Stomach (tissue), 8 donors: ENCODE measurements at regions not wholly inside any gene's neighbourhood (a gene's known extent, or its start where the extent isn't known, plus 50 kb on each side); places are given as distances from the start of the nearest gene placed in this dataset.
"Not testable (repeated sequence)": the region's sequence is repeated elsewhere in the genome, so short reads cannot be mapped to it uniquely, and the experiment has no call there.

Experiments
- DNase-seq, 2 donors: peaks; one replicate each; pipeline versions ENCODE4 v3.0.0 to v3.0.0-alpha.2; 2013 to 2019
- H3K27ac ChIP-seq, 5 donors: fragments of 200-600 bp in 4 of 5; sonication (generic) in 4 of 5; one replicate each; pipeline ENCODE4 v1.5.1; 2013 to 2019; ENCODE audit warnings: mild to moderate bottlenecking in 1 of 5, moderate library complexity in 1 of 5
- H3K27me3 ChIP-seq, 3 donors: fragments of 200-600 bp; sonication (generic); one replicate each; pipeline ENCODE4 v1.5.1; 2017 to 2019; ENCODE audit warnings: mixed run types in 1 of 3
- H3K36me3 ChIP-seq, 4 donors: fragments of 200-600 bp; sonication (generic); 1 replicate in 3 of 4; 2 replicates in 1 of 4; pipeline ENCODE4 v1.5.1; 2016 to 2019
- H3K4me1 ChIP-seq, 4 donors: fragments of 200-600 bp; sonication (generic); one replicate each; pipeline ENCODE4 v1.5.1; 2016 to 2019
- H3K4me3 ChIP-seq, 4 donors: fragments of 200-600 bp; sonication (generic) in 3 of 4; one replicate each; pipeline ENCODE4 v1.5.1; 2016 to 2019; ENCODE audit warnings: mild to moderate bottlenecking in 1 of 4
- H3K9me3 ChIP-seq, 4 donors: fragments of 200-600 bp; sonication (generic); one replicate each; pipeline ENCODE4 v1.5.1; 2016 to 2019
- EP300 ChIP-seq: sonication (generic); formaldehyde crosslinking; IDR thresholded peaks from one replicate; pipeline ENCODE4 v1.6.1; 2017; ENCODE audit warnings: antibody characterized with exemption
- POLR2A ChIP-seq, 4 donors: fragments of 450-650 bp; IDR thresholded peaks; one replicate each; pipeline ENCODE4 v1.6.1; 2016; ENCODE audit warnings: antibody characterized with exemption in 4 of 4, control low read depth in 2 of 4, mild to moderate bottlenecking in 1 of 4, moderate library complexity in 1 of 4
- POLR2AphosphoS5 ChIP-seq, 3 donors: sonication (generic); formaldehyde crosslinking; IDR thresholded peaks; one replicate each; pipeline ENCODE4 v1.6.1; 2016; ENCODE audit warnings: antibody characterized with exemption in 3 of 3
- WGBS, 5 donors: extraction: QIAGEN DNeasy Blood & Tissue Kit in 3 of 5; methylation state at CpG; one replicate each; pipeline versions ENCODE4 v1.1.5 to v1.1.7; 2013 to 2018; 5-methylcytosine and 5-hydroxymethylcytosine counted together
- intact Hi-C: fragments of 100-400 bp; cut with DNase I; formaldehyde crosslinking; loops from one replicate; pipeline ENCODE4 v1.15.1; 2023; ENCODE audit warnings: low total_unique reads
- TF ChIP-seq, protein P1 (sequence below), 7 experiments: fragments of 450-650 bp in 4 of 7; fragments of 200-600 bp in 3 of 7; sonication (generic) in 3 of 7; IDR thresholded peaks; one replicate each; pipeline ENCODE4 v1.5.1; 2016 to 2019; ENCODE audit warnings: antibody characterized with exemption in 7 of 7, control low read depth in 2 of 7, mild to moderate bottlenecking in 1 of 7
- donor health status: healthy with polysubstance abuse.
- donor health status: Bipolar disorder and iron deficiency.
- donor health status: healthy.

DNA sequence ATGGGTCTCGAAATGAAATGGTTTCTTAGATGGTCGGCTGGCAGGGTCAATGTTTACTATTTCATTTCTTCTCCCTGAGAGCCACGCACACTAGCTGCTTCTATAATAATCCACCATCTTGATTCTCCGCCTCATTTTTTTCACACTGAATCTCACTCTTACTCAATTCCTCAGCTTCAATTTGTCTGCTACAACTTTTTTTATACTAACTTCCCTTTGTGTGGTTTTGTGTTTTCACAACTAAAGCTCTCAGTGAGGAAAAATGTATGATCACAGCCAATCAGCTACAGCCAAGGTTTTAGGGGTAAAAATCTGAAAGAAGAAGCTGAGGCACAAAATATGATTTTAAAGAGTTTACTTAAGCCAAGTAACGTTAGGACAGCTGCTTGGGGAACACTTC, 1309.4 kb downstream of the EPHA7 start:
- no peak for DNase-seq
- Histone ChIP-seq H3K36me3 (no peaks in the 10 kb centered on the region), H3K9me3 (peaks cover 0 to 13% (median 2%) of the 10 kb centered on the region in 4 donors), H3K27me3 (no peaks in the 10 kb centered on the region), H3K27ac (no peak overlapping the region), H3K4me1 (peaks cover 0 to under 1% (median 0%) of the 10 kb centered on the region in 4 donors), H3K4me3 (no peak overlapping the region)
- no peak for TF ChIP-seq POLR2A (IDR thresholded peaks at IDR 0.05)
- TF ChIP-seq, protein P1, sequence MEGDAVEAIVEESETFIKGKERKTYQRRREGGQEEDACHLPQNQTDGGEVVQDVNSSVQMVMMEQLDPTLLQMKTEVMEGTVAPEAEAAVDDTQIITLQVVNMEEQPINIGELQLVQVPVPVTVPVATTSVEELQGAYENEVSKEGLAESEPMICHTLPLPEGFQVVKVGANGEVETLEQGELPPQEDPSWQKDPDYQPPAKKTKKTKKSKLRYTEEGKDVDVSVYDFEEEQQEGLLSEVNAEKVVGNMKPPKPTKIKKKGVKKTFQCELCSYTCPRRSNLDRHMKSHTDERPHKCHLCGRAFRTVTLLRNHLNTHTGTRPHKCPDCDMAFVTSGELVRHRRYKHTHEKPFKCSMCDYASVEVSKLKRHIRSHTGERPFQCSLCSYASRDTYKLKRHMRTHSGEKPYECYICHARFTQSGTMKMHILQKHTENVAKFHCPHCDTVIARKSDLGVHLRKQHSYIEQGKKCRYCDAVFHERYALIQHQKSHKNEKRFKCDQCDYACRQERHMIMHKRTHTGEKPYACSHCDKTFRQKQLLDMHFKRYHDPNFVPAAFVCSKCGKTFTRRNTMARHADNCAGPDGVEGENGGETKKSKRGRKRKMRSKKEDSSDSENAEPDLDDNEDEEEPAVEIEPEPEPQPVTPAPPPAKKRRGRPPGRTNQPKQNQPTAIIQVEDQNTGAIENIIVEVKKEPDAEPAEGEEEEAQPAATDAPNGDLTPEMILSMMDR (IDR thresholded peaks at IDR 0.05), result no peak
- WGBS, 5 donors, result 65 to 76% (median 73%) methylated on average over 5 of the region's 5 CpGs
- intact Hi-C loops, result no loop called here

DNA sequence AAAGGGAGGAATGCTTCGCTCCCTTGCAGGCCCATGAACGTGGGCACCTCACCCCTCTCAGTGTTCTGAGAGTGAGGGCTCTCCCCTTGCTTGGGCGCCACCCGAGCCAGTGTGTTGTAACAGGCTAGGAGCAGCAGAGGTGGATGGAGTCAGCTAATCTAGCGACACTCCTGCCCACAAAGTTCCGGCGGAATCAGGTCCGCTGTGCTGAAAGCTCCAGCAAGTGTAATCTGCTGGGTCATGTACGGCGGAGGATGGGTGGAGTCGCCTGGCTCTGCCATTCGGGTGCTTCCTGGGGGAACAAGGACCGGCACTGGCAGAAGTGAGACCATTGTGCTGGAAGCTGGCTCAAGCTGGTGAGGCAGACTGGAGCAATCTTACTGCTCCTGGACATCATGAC, 1310.1 kb downstream of the EPHA7 start:
- 90 to 95% (median 94%) methylated on average over 9 to 13 of the region's 13 CpGs for WGBS, 5 donors
- H3K4me3 ChIP-seq, result no peak overlapping the region
- intact Hi-C loops, result no loop called here
- H3K9me3 ChIP-seq, result peaks cover 0 to 15% (median 2%) of the 10 kb centered on the region in 4 donors
- H3K27me3 ChIP-seq, result no peaks in the 10 kb centered on the region
- H3K4me1 ChIP-seq, result no peaks in the 10 kb centered on the region
- no peak for DNase-seq
- no peak for TF ChIP-seq EP300
- no peak for TF ChIP-seq POLR2A (IDR thresholded peaks at IDR 0.05)
- no peak for TF ChIP-seq POLR2AphosphoS5 (IDR thresholded peaks at IDR 0.05)
- TF ChIP-seq, protein P1 (IDR thresholded peaks at IDR 0.05), result no peak
- H3K27ac ChIP-seq, result no peak overlapping the region
- no peaks in the 10 kb centered on the region for H3K36me3 ChIP-seq

DNA sequence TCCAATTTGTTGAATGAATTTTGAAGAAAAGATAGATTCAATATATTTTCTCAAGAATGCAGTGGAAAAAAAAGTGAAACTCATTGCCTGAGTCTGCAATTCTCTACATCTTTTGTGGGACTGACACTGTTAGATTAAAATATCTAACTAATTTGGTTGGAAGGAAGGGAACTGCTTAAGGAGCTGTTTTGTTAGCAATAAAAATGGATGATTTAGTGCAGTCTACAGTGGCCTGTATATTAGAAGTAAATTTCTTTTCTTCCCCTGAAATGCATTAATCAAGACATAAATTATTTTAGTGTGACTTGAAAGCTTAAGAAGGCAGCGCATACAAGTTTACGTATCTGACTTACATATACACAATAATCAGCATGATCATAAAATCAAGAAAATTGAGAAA, 1332.6 kb downstream of the EPHA7 start:
- Histone ChIP-seq H3K36me3 (no peaks in the 10 kb centered on the region), H3K9me3 (peaks cover 0 to 25% (median 6%) of the 10 kb centered on the region in 4 donors), H3K27ac (no peak overlapping the region), H3K4me1 (no peaks in the 10 kb centered on the region), H3K4me3 (no peak overlapping the region), H3K27me3 (no peaks in the 10 kb centered on the region)
- no peak for DNase-seq
- intact Hi-C loops, result no loop called here
- TF ChIP-seq EP300, result no peak
- TF ChIP-seq POLR2A (IDR thresholded peaks at IDR 0.05), result no peak
- TF ChIP-seq, protein P1 (IDR thresholded peaks at IDR 0.05), result no peak
- TF ChIP-seq POLR2AphosphoS5 (IDR thresholded peaks at IDR 0.05), result no peak
- 84 to 99% (median 95%) methylated on average over 2 of the region's 2 CpGs for WGBS, 5 donors

DNA sequence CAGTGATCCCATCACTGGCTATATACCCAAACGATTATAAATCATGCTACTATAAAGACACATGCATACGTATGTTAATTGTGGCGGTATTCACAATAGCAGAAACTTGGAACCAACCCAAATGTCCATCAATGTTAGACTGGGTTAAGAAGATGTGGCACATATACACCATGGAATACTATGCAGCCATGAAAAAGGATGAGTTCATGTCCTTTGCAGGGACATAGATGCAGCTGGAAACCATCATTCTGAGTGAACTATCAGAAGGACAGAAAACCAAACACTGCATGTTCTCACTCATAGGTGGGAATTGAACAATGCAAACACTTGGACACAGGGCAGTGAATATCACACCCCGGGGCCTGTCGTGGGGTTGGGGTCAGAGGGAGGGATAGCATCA, 1335.4 kb downstream of the EPHA7 start:
- H3K4me3 ChIP-seq, H3K4me1 ChIP-seq, H3K27ac ChIP-seq, DNase-seq, H3K36me3 ChIP-seq, H3K27me3 ChIP-seq, intact Hi-C loops: not testable (repeated sequence)
- 88 to 97% (median 95%) methylated on average over 5 of the region's 5 CpGs for WGBS, 5 donors
- H3K9me3 ChIP-seq, result peaks cover 0 to 40% (median 13%) of the 10 kb centered on the region in 4 donors

DNA sequence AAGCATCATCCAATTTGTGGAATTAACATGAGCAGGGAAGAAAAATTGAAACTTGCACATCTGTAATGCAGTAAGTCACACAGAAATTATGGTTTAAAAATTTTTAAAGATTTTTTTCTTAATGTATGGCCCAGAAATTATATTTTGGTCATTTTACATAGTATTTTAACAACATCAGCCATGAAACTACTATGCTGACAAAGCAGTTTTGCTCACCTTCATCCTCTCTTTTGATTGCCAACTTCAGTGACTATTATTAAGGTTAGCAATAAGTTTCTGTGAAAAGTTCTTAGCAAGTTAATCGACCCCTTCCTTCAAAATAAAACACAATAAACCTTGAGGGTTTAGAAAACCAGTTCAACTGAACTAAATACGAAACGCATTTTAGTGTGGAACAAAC, 1347.0 kb downstream of the EPHA7 start:
- no peak overlapping the region for H3K4me3 ChIP-seq
- intact Hi-C loops, result no loop called here
- TF ChIP-seq POLR2A (IDR thresholded peaks at IDR 0.05) (no peak), POLR2AphosphoS5 (IDR thresholded peaks at IDR 0.05) (no peak), EP300 (no peak)
- TF ChIP-seq, protein P1 (IDR thresholded peaks at IDR 0.05), result no peak
- 74 to 83% (median 77%) methylated on average over 3 of the region's 3 CpGs for WGBS, 5 donors
- DNase-seq, result no peak
- no peaks in the 10 kb centered on the region for H3K9me3 ChIP-seq
- H3K27me3 ChIP-seq, result no peaks in the 10 kb centered on the region
- H3K36me3 ChIP-seq, result no peaks in the 10 kb centered on the region
- H3K27ac ChIP-seq, result no peak overlapping the region
- H3K4me1 ChIP-seq, result no peaks in the 10 kb centered on the region
